GM21447 (cell line): ENCODE measurements at regions not wholly inside any gene's neighbourhood (a gene's known extent, or its start where the extent isn't known, plus 50 kb on each side); places are given as distances from the start of the nearest gene placed in this dataset.

Experiments used
- ATAC-seq: cut with Tn5 transposase; IDR thresholded peaks from one replicate; pipeline ENCODE4 v1.9.1; 2021; ENCODE audit not compliant: unreplicated experiment

GRCh38 chr20:7606941-7607340 is 333.3 kb downstream of the HAO1 start:
- no peak for ATAC-seq

DNA sequence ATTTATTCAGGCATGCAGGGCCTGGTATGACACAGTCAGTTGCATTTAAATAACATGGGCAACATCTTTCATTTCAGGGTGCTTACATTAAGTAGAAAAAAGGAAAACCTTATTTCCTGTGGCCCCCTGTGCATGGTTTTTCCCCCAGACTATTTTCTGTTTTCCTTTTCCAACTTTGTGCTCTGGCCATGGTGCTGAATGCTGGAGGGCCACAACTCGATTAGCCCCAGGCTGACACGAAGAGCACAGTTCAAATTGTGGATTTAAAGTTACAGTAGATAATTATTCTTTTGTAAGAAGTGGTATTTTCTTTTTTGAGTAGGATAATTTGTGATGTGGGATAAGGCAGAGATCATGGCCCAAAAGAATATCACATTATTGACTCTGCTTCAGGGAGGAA is 332.0 kb downstream of the HAO1 start:
- ATAC-seq, result no peak

DNA sequence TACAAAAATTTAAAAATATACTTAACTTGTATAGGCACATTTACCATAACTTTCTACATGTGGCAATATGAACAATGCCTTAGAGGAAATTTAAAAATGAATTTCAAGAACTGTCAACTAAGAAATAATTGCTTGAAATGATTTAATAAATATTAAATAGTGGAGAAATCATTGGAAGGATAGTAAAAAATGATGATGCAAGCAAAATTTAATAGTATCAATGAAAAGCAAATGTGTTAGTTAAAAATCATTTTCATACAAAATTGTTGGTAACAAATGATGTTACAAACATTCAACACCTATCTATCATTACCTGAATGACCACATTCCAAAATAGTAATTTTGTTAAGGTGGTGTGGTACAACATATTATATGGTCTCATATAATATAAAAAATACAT is 331.0 kb downstream of the HAO1 start:
- ATAC-seq, result no peak

DNA sequence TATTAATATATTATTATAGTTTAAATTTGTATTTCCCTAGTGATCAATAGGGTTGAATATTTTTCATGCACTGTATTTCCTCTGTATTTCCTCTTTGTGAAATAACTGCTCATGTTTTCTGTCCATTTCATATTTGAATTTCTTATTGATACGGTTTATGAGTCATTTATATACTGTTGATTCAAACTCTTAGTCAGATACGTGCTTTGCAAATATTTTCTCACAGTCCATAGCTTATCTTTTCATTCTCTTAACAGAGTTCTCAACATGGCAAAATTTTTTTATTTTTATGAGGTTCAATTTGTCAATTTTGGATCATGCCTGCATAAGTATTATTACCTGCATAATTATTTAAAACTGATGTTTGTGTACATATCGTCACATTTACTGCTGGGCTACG is 329.6 kb downstream of the HAO1 start:
- ATAC-seq, result no peak

DNA sequence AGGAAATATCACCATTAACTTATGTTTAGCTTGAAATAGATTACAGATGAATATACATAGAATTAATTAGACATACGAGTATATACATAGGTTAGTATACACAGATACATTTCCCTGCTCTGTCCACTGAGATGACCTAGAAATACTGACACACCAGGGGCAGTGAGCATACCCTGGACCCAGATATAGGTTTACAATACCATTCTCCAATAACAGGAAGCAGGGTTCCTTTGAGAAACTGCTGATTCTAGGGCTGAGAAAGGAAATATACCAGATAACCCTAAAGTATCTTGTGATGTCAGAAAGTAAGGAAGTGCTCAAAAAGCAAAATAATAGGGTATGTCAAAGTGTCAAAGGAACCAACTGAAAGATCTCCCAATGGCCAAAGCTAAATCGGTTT is 322.5 kb downstream of the HAO1 start:
- no peak for ATAC-seq

GRCh38 chr20:7622399-7622961 is 317.8 kb downstream of the HAO1 start:
- no peak for ATAC-seq

GRCh38 chr20:7624886-7625285 is 315.4 kb downstream of the HAO1 start:
- no peak for ATAC-seq

GRCh38 chr20:7627734-7628663 is 312.3 kb downstream of the HAO1 start:
- no peak for ATAC-seq

GRCh38 chr20:7629880-7630279 is 310.4 kb downstream of the HAO1 start:
- ATAC-seq, result no peak

- no peak for ATAC-seq
These were observed 303.1 kb downstream of the HAO1 start for GRCh38 chr20:7637184-7637583.

DNA sequence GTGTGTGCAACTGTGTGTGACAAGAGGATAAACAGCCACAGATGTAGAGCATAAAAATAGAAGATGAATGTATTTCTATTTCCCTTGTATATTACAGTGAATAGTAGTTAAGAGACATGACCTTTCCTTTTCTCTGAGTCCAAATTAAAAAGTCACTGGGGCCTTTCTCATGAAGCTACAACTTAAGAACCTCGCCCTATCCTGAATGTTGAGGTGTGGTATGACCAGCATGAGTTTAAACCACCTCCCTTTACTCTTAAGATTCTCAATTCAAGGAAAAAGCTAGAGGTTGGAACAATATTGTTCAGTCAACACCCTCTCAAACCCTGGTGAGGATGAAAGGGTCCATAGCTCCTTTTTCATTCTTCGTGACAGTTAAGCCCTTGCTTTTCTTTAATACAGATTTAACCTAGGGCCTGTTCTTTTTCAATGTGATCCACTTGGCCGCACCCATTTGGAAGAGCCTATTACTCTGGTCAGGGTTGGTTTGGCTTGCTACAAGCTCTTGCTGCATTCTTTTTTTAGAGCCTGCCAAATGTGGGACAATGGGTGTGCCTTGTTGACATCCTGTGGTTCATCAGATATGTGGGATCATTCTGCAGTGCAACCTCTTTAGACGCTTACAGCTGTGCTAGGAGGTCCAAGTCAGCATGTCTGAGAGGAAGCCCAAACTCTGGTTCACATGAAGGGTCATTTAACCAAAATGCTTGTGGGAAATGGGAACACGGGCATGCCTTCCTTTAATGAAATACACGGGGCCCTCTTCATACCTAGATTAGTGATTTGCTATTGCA is 290.0 kb downstream of the HAO1 start:
- ATAC-seq, result no peak

GRCh38 chr20:7654231-7654630 is 286.0 kb downstream of the HAO1 start:
- no peak for ATAC-seq

- no peak for ATAC-seq
These were observed 283.4 kb downstream of the HAO1 start for GRCh38 chr20:7656687-7657467.

- ATAC-seq, result no peak
These were observed 282.7 kb downstream of the HAO1 start for GRCh38 chr20:7657569-7657968.

- ATAC-seq, result no peak
These were observed 280.1 kb downstream of the HAO1 start for GRCh38 chr20:7660165-7660564.

GRCh38 chr20:7665376-7665775 is 274.9 kb downstream of the HAO1 start:
- no peak for ATAC-seq

DNA sequence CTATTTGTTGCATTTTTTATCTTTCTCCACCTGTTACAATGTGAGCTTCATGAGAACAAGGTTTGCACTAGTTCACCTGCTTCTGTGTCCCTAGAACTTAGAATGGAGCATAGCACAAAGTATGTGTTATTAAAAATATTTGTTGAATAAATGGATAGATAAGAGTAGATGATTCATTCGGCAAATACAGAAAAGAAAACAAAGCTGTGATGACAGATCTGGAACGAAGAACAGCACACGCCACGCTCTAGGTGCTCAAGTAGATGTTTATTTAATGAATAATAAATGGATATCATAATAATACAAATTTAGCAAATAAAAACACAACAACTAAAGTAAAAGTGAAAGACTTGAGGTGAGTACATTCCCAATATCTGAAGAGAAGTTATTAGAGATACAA is 273.1 kb downstream of the HAO1 start:
- ATAC-seq, result no peak

DNA sequence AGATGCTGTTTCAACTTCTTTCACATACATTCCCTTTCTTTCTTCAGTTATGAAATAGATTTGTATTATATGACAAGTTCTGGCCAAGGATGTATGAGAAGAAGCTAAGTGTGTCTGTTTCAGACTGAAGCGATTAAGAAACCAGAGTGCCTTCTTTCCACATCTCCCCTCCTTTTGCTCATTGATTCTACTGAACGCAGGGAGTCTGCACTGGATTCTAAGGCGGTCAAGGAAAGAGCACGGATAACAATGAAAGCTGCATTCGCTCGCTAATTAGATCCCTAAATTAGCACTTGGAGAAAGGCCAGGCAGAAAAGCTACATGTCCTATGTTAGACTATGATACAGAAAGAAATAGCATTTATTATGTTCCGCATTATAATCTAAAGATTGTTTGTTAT is 267.7 kb downstream of the HAO1 start:
- no peak for ATAC-seq

DNA sequence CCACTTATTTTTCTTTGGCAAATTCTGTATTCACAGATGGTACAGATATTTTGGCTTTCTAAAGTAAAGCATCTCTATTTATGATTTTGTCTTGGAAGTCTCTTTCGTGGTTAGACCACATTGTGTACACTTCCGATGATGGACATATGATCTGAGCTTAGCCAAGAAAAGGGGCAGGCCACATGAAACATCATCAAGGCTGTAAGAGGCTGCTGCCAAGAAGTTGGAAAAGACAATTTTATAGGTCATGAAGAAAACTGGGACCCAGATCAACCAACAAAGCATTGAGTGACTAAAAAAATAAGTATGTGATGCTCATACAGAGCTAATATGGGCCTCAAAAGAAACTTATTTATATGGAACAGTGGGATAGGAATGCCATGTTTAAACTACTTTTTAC is 266.4 kb downstream of the HAO1 start:
- no peak for ATAC-seq

- no peak for ATAC-seq
These were observed 257.3 kb downstream of the HAO1 start for GRCh38 chr20:7682916-7683315.

DNA sequence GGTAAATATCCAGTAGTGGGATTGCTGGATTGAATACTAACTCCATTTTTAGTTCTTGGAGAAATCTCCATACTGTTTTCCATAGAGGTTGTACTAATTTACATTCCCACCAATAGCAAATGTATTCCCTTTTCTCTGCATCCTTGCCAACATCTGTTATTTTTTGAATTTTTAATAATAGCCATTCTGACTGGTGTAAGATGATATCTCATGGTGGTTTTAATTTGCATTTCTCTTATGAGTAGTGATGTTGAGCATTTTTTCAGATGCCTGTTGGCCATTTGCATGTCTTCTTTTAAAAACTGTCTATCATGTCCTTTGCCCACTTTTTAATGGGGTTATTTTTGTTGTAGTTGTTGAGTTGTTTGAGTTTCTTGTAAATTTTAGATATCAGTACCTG is 253.2 kb downstream of the HAO1 start:
- ATAC-seq, result no peak
